Mammary epithelial cell (primary cell): ENCODE measurements at regions not wholly inside any gene's neighbourhood (a gene's known extent, or its start where the extent isn't known, plus 50 kb on each side); places are given as distances from the start of the nearest gene placed in this dataset.
"Not testable (repeated sequence)": the region's sequence is repeated elsewhere in the genome, so short reads cannot be mapped to it uniquely, and the experiment has no call there.

Experiments used
- EZH2 ChIP-seq: IDR thresholded peaks from 2 replicates; pipeline ENCODE4 v1.6.1; 2012; ENCODE audit warnings: low read length, inconsistent platforms, borderline replicate concordance
- TF ChIP-seq, protein P1 (sequence below), 2 donors: IDR thresholded peaks in 1 of 2; conservative IDR thresholded peaks in 1 of 2; 2 replicates each; pipeline ENCODE4 v1.5.1; 2011 to 2012; ENCODE audit warnings: inconsistent platforms in 2 of 2, low read length in 2 of 2, mild to moderate bottlenecking in 2 of 2, control low read depth in 1 of 2, low read depth in 1 of 2; ENCODE audit not compliant: insufficient read depth in 1 of 2; ENCODE audit errors: extremely low read depth in 1 of 2

- TF ChIP-seq, protein P1, sequence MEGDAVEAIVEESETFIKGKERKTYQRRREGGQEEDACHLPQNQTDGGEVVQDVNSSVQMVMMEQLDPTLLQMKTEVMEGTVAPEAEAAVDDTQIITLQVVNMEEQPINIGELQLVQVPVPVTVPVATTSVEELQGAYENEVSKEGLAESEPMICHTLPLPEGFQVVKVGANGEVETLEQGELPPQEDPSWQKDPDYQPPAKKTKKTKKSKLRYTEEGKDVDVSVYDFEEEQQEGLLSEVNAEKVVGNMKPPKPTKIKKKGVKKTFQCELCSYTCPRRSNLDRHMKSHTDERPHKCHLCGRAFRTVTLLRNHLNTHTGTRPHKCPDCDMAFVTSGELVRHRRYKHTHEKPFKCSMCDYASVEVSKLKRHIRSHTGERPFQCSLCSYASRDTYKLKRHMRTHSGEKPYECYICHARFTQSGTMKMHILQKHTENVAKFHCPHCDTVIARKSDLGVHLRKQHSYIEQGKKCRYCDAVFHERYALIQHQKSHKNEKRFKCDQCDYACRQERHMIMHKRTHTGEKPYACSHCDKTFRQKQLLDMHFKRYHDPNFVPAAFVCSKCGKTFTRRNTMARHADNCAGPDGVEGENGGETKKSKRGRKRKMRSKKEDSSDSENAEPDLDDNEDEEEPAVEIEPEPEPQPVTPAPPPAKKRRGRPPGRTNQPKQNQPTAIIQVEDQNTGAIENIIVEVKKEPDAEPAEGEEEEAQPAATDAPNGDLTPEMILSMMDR (conservative IDR thresholded peaks at IDR 0.05 in 1 of 2, IDR thresholded peaks at IDR 0.05 in 1 of 2; ENCODE audit: extremely low read depth in 1 of 2, insufficient read depth in 1 of 2, low read depth in 1 of 2, low read length in 2 of 2), result not testable (repeated sequence)
- TF ChIP-seq EZH2, result not testable (repeated sequence)
These were observed 80.7 kb downstream of the TBC1D28 start for GRCh38 chr17:18563381-18564098.
